NB4 (cell line): ENCODE measurements at regions not wholly inside any gene's neighbourhood (a gene's known extent, or its start where the extent isn't known, plus 50 kb on each side); places are given as distances from the start of the nearest gene placed in this dataset.
A peak's percentile ranks its signal among the peaks of the same experiment; 100 is the strongest.

Experiments
- CTCF ChIP-seq: IDR thresholded peaks from one replicate; pipeline ENCODE4 v1.5.1; 2012; ENCODE audit warnings: low read depth, low read length
- POLR2A ChIP-seq: IDR thresholded peaks from 2 replicates; pipeline ENCODE4 v1.6.1; 2011; ENCODE audit warnings: mild to moderate bottlenecking; ENCODE audit not compliant: insufficient read length; ENCODE audit errors: extremely low read depth

- TF ChIP-seq CTCF (peak; percentile 75), POLR2A (no peak)
These were observed 73.0 kb upstream of the KCTD1 start for GRCh38 chr18:26621161-26622026.
